Lung (tissue), 11 donors: ENCODE measurements at regions not wholly inside any gene's neighbourhood (a gene's known extent, or its start where the extent isn't known, plus 50 kb on each side); places are given as distances from the start of the nearest gene placed in this dataset.

Source experiments
- ATAC-seq: fragments of 200-7000 bp; cut with Tn5 transposase; one replicate; pipeline ENCODE4 v1.9.1; 2020; ENCODE audit warnings: moderate number of reproducible peaks; ENCODE audit not compliant: insufficient read depth, low FRiP score
- DNase-seq, 3 donors: peaks; one replicate each; pipeline ENCODE4 v3.0.0-alpha.2; 2013 to 2017
- H3K27ac ChIP-seq, 2 donors: one replicate each; pipeline ENCODE4 v1.5.1; 2013; ENCODE audit warnings: mild to moderate bottlenecking in 2 of 2, moderate library complexity in 2 of 2, control low read depth in 1 of 2, inconsistent platforms in 1 of 2, low read depth in 1 of 2, low read length in 1 of 2
- H3K27me3 ChIP-seq, 3 donors: one replicate each; pipeline ENCODE4 v1.5.1; 2013; ENCODE audit warnings: low read length in 2 of 3; ENCODE audit not compliant: control insufficient read depth in 3 of 3, insufficient read depth in 3 of 3
- H3K36me3 ChIP-seq, 4 donors: one replicate each; pipeline ENCODE4 v1.5.1; 2013; ENCODE audit warnings: low read length in 4 of 4, mild to moderate bottlenecking in 1 of 4, moderate library complexity in 1 of 4; ENCODE audit not compliant: control insufficient read depth in 4 of 4, insufficient read depth in 4 of 4
- H3K4me1 ChIP-seq, 5 donors: one replicate each; pipeline ENCODE4 v1.5.1; 2013; ENCODE audit warnings: low read length in 5 of 5, mild to moderate bottlenecking in 2 of 5, moderate library complexity in 1 of 5; ENCODE audit not compliant: control insufficient read depth in 5 of 5, insufficient read depth in 5 of 5
- H3K4me3 ChIP-seq: one replicate; pipeline ENCODE4 v1.5.1; 2013; ENCODE audit warnings: mild to moderate bottlenecking, control low read depth, moderate library complexity
- H3K9ac ChIP-seq, 2 donors: one replicate each; pipeline ENCODE4 v1.5.1; 2013; ENCODE audit warnings: low read length in 2 of 2, control low read depth in 1 of 2; ENCODE audit not compliant: insufficient read depth in 1 of 2
- H3K9me3 ChIP-seq, 4 donors: one replicate each; pipeline ENCODE4 v1.5.1; 2013; ENCODE audit warnings: low read length in 3 of 4, mild to moderate bottlenecking in 1 of 4, moderate library complexity in 1 of 4; ENCODE audit not compliant: control insufficient read depth in 4 of 4, insufficient read depth in 3 of 4
- CTCF ChIP-seq: IDR thresholded peaks from 2 replicates; pipeline ENCODE4 v1.5.1; 2012; ENCODE audit warnings: mild to moderate bottlenecking; ENCODE audit errors: control extremely low read depth, extremely low read depth
- WGBS, 2 donors: extraction: QIAGEN DNeasy Blood & Tissue Kit; methylation state at CpG; one replicate each; pipeline ENCODE4 v1.1.7; 2013; 5-methylcytosine and 5-hydroxymethylcytosine counted together
- donor health status: control.
- donor health status: control.
- donor health status: Bipolar disorder and iron deficiency.
- donor health status: healthy.
- donor health status: DM: yes; HTN: yes; CAD: no.

GRCh38 chr3:43173949-43174348 lies 68.1 kb upstream of the POMGNT2 start:
- peaks cover 0 to 2% (median 0%) of the 10 kb centered on the region in 4 donors for H3K9me3 ChIP-seq
- H3K9ac ChIP-seq = no peak overlapping the region
- no peak overlapping the region for H3K27ac ChIP-seq
- no peak overlapping the region for H3K4me3 ChIP-seq
- H3K36me3 ChIP-seq = no peaks in the 10 kb centered on the region
- no peaks in the 10 kb centered on the region for H3K27me3 ChIP-seq
- ATAC-seq (no peak), DNase-seq (no peak)
- peaks cover 0 to 10% (median 0%) of the 10 kb centered on the region in 5 donors for H3K4me1 ChIP-seq
- TF ChIP-seq CTCF = no peak

DNA sequence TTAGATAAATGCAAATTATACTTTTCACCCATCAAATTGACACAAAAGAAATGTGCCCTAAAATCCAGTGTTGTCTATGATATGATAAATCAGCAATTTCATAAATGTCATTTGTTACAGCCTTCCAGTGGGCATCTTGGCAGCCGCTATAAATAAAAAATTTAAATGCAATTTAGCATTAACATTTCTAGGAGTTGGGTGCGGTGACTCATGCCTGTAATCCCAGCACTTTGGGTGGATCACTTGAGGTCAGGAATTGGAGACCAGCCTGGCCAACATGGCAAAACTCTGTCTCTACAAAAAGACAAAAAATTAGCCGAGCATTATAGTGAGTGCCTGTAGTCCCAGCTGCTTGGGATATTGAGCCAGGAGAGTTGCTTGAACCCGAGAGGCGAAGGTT lies 65.9 kb upstream of the POMGNT2 start:
- Histone ChIP-seq H3K9ac (no peak overlapping the region), H3K27me3 (no peaks in the 10 kb centered on the region), H3K4me1 (peaks cover 0 to 5% (median 0%) of the 10 kb centered on the region in 5 donors), H3K9me3 (peaks cover 0 to 2% (median 0%) of the 10 kb centered on the region in 4 donors), H3K36me3 (no peaks in the 10 kb centered on the region), H3K4me3 (no peak overlapping the region), H3K27ac (no peak overlapping the region)
- ATAC-seq (no peak), DNase-seq (no peak)
- WGBS, 2 donors = 93% methylated on average over 5 of the region's 5 CpGs
- no peak for TF ChIP-seq CTCF

DNA sequence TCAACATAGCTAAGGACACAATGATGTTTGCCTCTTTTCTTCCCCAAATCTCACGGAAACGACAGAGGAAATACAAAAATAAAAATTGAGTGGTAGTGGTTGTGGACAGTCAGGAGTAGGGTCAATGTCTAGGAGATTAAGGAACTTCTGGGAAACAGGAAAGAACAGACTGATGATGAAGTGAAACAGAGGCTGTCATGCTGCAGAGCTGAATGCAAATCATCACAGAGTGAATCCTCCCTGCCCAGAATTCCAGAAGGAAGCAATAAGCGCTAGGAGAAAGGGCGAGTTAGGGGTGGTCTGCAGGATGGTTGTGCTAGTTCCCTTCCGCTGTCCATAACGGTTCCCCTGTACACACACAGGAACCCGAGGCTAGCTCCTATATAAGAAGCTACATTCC lies 64.7 kb upstream of the POMGNT2 start:
- H3K36me3 ChIP-seq = no peaks in the 10 kb centered on the region
- H3K4me3 ChIP-seq = no peak overlapping the region
- peaks cover 0 to 2% (median 0%) of the 10 kb centered on the region in 5 donors for H3K4me1 ChIP-seq
- ATAC-seq = no peak
- H3K9me3 ChIP-seq = peaks cover 0 to 3% (median 3%) of the 10 kb centered on the region in 4 donors
- H3K9ac ChIP-seq = no peak overlapping the region
- TF ChIP-seq CTCF = no peak
- DNase-seq = no peak
- WGBS, 2 donors = 80 to 91% methylated on average over 7 of the region's 7 CpGs
- no peaks in the 10 kb centered on the region for H3K27me3 ChIP-seq
- no peak overlapping the region for H3K27ac ChIP-seq

GRCh38 chr3:43169987-43170386 lies 64.1 kb upstream of the POMGNT2 start:
- Histone ChIP-seq H3K9me3 (peaks cover 0 to 3% (median 3%) of the 10 kb centered on the region in 4 donors), H3K9ac (no peak overlapping the region), H3K27ac (no peak overlapping the region), H3K27me3 (no peaks in the 10 kb centered on the region), H3K4me1 (peaks cover 0 to 2% (median 0%) of the 10 kb centered on the region in 5 donors), H3K4me3 (no peak overlapping the region), H3K36me3 (no peaks in the 10 kb centered on the region)
- ATAC-seq (no peak), DNase-seq (no peak)
- no peak for TF ChIP-seq CTCF
- WGBS, 2 donors = 89 to 98% methylated on average over 4 of the region's 4 CpGs
